LNCAP (cell line): ENCODE measurements at regions not wholly inside any gene's neighbourhood (a gene's known extent, or its start where the extent isn't known, plus 50 kb on each side); places are given as distances from the start of the nearest gene placed in this dataset.

ENCODE experiments used
- TF ChIP-seq, protein P1 (sequence below): fragments of 450-650 bp; IDR thresholded peaks from 2 replicates; pipeline ENCODE4 v1.5.1; 2017; ENCODE audit warnings: mild to moderate bottlenecking

DNA sequence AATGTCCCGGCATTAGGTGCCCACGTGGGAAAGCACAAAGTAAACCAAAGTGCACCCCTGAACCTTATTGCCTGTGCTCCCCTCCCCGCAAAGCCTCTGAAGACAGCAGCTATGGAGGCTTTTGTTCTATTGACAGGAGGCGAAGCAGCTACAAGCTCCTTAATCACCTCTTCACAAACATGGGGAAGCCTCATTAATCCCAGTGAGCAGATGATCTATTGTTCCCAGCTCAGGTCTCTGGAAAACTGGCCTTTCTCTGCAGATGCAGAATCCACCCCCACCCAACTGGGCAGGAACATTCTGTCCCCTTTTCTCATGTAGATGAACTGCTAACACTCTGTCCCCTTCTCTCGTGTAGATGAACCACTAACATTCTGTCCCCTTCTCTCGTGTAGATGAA lies 190.5 kb upstream of the CSF3R start:
- TF ChIP-seq, protein P1, sequence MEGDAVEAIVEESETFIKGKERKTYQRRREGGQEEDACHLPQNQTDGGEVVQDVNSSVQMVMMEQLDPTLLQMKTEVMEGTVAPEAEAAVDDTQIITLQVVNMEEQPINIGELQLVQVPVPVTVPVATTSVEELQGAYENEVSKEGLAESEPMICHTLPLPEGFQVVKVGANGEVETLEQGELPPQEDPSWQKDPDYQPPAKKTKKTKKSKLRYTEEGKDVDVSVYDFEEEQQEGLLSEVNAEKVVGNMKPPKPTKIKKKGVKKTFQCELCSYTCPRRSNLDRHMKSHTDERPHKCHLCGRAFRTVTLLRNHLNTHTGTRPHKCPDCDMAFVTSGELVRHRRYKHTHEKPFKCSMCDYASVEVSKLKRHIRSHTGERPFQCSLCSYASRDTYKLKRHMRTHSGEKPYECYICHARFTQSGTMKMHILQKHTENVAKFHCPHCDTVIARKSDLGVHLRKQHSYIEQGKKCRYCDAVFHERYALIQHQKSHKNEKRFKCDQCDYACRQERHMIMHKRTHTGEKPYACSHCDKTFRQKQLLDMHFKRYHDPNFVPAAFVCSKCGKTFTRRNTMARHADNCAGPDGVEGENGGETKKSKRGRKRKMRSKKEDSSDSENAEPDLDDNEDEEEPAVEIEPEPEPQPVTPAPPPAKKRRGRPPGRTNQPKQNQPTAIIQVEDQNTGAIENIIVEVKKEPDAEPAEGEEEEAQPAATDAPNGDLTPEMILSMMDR = no peak

DNA sequence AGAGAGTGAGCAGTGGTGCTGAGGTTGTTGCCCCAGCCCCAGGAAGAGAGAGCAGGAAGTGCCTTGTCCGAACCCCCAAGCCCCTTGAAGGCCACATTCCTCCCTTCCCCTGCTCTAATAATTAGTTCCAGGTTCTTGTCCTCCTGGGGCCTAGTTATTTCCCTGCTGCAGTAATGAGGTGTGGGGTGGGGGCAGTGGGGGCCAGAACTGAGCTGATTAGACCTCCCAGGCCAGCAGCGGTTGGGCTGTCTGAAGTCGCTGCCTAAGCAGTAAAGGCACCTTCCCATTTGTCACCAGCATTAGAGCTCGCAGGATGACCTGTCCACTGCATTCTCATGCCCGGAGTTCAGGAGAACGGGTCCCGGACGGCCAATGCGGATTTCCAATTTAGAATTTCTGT lies 186.5 kb upstream of the CSF3R start:
- TF ChIP-seq, protein P1 = no peak

DNA sequence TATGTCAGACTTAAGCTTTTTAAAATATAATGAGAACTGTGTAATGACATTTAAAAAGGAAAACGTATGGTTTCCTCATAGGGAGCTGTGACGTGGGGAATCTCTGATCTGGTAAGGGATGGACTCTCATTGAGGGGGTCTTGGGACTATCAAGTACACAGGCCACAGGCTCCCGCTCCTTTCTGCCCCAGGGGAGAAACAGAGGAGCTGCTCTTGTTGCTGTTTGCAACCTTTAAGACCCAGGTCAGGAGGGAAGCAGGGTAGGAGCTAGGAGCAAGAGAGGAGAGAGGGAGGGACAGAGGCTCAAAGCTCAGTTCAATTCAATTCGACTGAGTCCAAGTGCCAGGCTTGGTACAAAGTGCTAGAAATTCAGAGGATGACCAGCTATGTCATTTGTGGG lies 185.1 kb upstream of the CSF3R start:
- TF ChIP-seq, protein P1 = no peak

DNA sequence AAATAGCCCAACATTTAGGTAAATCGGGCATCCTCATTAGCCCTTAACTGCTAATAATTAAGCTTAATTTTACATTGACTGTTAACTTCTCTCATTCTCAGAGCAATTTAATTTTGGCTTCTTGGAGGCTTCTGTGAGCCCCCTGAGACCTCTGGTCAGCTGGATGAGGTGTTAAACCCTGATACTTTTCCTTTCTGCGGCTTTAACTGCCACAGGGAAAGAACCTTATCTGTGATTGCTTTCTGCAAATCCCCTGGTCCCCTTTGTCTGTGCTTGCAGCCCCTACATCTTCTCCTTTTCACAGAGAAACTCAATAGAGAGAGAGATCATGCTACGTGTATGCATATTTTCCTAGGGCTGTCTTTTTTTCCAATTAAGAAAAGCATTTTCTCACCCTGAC lies 184.5 kb upstream of the CSF3R start:
- TF ChIP-seq, protein P1 = no peak

DNA sequence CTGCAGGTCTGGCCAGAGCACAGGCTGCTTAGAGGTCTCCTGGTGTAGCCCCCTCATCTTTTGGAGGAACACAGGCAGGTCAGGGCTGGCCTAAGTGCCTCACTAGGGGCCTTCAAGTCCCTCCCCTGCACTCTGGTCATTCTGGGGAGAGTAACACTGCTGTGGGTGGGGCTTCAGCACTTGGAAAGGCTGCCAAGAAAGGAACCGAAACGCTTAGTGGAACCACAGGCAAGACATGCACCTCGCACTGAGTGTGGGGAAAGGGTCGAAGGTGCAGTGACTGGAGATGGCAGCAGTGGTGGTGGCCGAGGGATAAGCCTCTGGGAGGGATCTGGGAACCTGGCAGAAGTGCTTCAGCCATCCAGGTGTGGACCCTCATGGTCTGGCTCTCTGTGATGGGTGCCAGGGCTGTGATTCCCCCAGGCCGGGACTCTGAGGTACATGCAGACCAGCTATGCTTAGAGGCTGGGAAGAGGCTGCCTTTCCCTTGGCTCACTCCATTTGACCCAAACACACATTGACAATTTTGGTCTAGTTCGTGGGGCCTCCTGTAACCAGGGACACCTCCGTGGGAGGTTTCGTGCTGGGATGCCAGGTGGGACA lies 182.9 kb upstream of the CSF3R start:
- TF ChIP-seq, protein P1 = no peak

DNA sequence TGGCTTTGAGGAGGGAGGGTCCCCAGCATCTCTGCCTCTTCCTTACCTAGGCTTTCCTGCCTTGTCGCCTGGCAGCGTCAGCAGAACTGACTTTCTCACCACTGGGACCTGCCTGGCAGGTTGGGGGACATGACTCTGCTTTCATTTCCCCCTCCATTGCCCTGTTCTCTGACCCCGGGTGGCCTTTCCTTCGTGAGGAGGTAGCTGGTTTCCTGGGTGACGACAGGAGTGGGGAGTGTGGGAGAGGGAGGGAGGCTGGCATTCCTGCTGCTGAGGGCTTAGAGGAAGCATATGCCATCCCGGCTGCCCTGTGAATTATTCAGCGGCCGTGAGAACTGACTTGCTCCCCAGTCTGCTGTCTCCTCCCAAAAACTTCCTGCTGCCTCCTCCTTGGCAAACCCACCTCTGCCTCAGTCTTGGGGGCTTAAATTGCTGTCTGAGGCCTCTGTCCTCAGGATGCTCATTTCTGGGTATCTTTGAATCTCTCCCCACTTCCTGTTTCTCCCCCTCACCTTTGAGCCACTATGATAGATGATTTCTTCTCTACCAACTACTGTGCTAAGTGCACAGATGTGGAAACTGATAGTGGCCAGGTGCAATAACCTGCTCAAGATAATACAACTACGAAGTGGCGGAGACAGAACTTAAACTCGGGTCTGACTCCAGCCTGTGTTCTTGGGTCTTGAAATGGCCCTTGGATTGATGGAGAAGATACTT lies 182.0 kb upstream of the CSF3R start:
- TF ChIP-seq, protein P1 = no peak

DNA sequence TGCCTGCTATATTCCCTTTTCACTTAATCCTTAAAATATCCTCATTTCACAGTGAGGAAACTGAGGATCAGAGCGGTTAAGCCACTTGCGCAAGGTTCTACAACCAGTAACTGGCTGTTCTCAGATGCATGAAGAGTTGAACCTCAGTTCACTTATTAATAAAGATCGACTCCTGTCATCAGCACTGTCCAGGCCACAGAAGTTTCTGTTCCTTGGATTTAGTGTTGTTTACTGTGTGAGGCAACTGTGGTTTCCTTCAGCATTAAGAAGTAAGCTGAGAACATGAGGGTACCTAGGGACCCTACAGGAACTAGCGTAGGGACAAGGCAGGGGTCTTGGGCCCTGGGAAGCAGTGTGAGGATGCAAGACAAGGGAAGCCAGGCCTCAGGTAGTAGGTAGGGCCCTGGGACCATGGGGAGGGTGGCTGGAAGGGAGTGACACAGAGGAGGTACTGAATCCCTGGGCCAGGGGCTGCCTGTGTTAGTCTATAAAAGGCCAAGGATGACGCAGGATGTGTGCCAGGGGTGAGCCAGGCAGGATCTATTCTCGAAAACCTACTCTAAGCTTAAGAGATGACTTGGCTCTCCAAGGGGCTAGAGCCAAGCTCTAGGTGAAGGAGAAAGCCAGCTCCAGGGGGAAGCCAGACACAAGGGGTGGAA lies 181.2 kb upstream of the CSF3R start:
- TF ChIP-seq, protein P1 = no peak
